NT2/D1 (cell line): ENCODE measurements at regions not wholly inside any gene's neighbourhood (a gene's known extent, or its start where the extent isn't known, plus 50 kb on each side); places are given as distances from the start of the nearest gene placed in this dataset.

ENCODE experiments used
- SUZ12 ChIP-seq: IDR thresholded peaks from 2 replicates; pipeline ENCODE4 v1.6.1; 2011; ENCODE audit not compliant: insufficient read length, insufficient read depth; ENCODE audit errors: extremely low read depth
- YY1 ChIP-seq: IDR thresholded peaks from 2 replicates; pipeline ENCODE4 v1.6.1; 2011; ENCODE audit not compliant: insufficient read length, insufficient read depth
- ZNF274 ChIP-seq: IDR thresholded peaks from 2 replicates; pipeline ENCODE4 v1.6.1; 2011; ENCODE audit warnings: mild to moderate bottlenecking, low read depth, low read length

GRCh38 chr5:68383888-68384310 lies 168.3 kb downstream of the PIK3R1 start:
- no peak for TF ChIP-seq YY1
- no peak for TF ChIP-seq SUZ12
- no peak for TF ChIP-seq ZNF274
